PC-3 (cell line): ENCODE measurements at regions not wholly inside any gene's neighbourhood (a gene's known extent, or its start where the extent isn't known, plus 50 kb on each side); places are given as distances from the start of the nearest gene placed in this dataset.

Experiments
- EZH2 ChIP-seq: fragments of 300-600 bp; sonication (generic); IDR thresholded peaks from one replicate; pipeline ENCODE4 v1.6.1; 2017; ENCODE audit warnings: antibody characterized with exemption, mild to moderate bottlenecking, low read length; ENCODE audit not compliant: unreplicated experiment
- EZH2phosphoT487 ChIP-seq: fragments of 300-600 bp; sonication (generic); IDR thresholded peaks from 2 replicates; pipeline ENCODE4 v1.6.1; 2018; ENCODE audit warnings: mild to moderate bottlenecking, antibody characterized with exemption, low read length, borderline replicate concordance
- TF ChIP-seq, protein P1 (sequence below): fragments of 300-600 bp; sonication (generic); conservative IDR thresholded peaks from 2 replicates; pipeline ENCODE4 v1.5.1; 2017; ENCODE audit warnings: antibody characterized with exemption, low read depth, mild to moderate bottlenecking, low read length

DNA sequence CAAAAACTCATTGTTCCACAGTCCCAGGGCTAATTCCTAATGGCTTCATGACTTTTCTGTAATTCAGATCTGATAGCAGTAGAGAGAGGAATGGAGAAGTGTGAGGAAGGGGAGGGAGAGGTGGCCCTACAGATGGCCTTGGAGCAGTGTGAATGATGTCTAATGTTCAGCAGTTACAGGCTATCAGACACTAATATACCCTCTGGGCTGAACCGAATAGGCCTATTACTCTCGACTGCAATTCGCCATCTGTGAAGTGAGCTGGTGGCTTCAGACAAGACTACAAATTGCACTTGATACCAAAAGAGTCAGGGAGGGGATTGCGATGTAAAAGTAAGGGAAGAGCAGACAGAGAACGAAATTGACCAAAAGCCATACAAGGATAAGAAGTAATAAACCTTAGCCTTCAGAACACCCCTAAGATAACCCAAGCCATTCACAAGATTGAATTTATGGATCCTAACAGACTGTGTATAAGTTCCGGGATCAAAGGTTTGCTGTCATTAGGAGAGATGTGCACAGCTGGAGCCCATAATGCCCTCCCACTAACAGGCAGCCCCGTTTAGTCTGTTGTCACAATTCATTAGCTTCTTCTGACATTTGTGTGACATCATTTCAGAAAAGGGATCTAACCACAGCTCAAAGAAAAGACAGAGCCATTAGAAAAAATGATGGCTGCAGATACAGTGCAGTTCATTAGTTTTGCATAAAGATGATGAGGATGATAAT lies 642.4 kb upstream of the API5 start:
- TF ChIP-seq, protein P1, sequence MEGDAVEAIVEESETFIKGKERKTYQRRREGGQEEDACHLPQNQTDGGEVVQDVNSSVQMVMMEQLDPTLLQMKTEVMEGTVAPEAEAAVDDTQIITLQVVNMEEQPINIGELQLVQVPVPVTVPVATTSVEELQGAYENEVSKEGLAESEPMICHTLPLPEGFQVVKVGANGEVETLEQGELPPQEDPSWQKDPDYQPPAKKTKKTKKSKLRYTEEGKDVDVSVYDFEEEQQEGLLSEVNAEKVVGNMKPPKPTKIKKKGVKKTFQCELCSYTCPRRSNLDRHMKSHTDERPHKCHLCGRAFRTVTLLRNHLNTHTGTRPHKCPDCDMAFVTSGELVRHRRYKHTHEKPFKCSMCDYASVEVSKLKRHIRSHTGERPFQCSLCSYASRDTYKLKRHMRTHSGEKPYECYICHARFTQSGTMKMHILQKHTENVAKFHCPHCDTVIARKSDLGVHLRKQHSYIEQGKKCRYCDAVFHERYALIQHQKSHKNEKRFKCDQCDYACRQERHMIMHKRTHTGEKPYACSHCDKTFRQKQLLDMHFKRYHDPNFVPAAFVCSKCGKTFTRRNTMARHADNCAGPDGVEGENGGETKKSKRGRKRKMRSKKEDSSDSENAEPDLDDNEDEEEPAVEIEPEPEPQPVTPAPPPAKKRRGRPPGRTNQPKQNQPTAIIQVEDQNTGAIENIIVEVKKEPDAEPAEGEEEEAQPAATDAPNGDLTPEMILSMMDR, result no peak
- TF ChIP-seq EZH2 (no peak), EZH2phosphoT487 (no peak)
